ENCODE measurements at regions not wholly inside any gene's neighbourhood (a gene's known extent, or its start where the extent isn't known, plus 50 kb on each side); places are given as distances from the start of the nearest gene placed in this dataset.

- no peaks in the 10 kb centered on the region for H3K27me3 ChIP-seq
- H3K4me1 ChIP-seq = no peaks in the 10 kb centered on the region
- TF ChIP-seq CTCF (IDR thresholded peaks at IDR 0.05) = no peak
- no peaks in the 10 kb centered on the region for H3K36me3 ChIP-seq
- no peak overlapping the region for H3K4me3 ChIP-seq
- no peak for DNase-seq
- intact Hi-C loops (cut with DNase I; ENCODE audit: low total_unique reads) = no loop called here
- no peaks in the 10 kb centered on the region for H3K9me3 ChIP-seq
- no peak overlapping the region for H3K27ac ChIP-seq
Observed at GRCh38 chr3:76940181-76940770, 99.6 kb upstream of the ROBO2 start.

- no peak overlapping the region for H3K4me3 ChIP-seq
- no peak for TF ChIP-seq CTCF (IDR thresholded peaks at IDR 0.05)
- DNase-seq = no peak
- no peaks in the 10 kb centered on the region for H3K4me1 ChIP-seq
- H3K36me3 ChIP-seq = no peaks in the 10 kb centered on the region
- intact Hi-C loops (cut with DNase I; ENCODE audit: low total_unique reads) = no loop called here
- H3K27me3 ChIP-seq = no peaks in the 10 kb centered on the region
- no peak overlapping the region for H3K27ac ChIP-seq
- no peaks in the 10 kb centered on the region for H3K9me3 ChIP-seq
Observed at GRCh38 chr3:76941376-76941775, 98.5 kb upstream of the ROBO2 start.

- H3K36me3 ChIP-seq = no peaks in the 10 kb centered on the region
- DNase-seq = no peak
- TF ChIP-seq CTCF (IDR thresholded peaks at IDR 0.05) = no peak
- no peak overlapping the region for H3K4me3 ChIP-seq
- intact Hi-C loops (cut with DNase I; ENCODE audit: low total_unique reads) = no loop called here
- no peaks in the 10 kb centered on the region for H3K4me1 ChIP-seq
- no peaks in the 10 kb centered on the region for H3K9me3 ChIP-seq
- no peaks in the 10 kb centered on the region for H3K27me3 ChIP-seq
- no peak overlapping the region for H3K27ac ChIP-seq
Observed at GRCh38 chr3:76942101-76942500, 97.8 kb upstream of the ROBO2 start.

- Histone ChIP-seq H3K36me3 (no peaks in the 10 kb centered on the region), H3K9me3 (no peaks in the 10 kb centered on the region), H3K27ac (no peak overlapping the region), H3K27me3 (no peaks in the 10 kb centered on the region), H3K4me1 (no peaks in the 10 kb centered on the region), H3K4me3 (no peak overlapping the region)
- intact Hi-C loops (cut with DNase I; ENCODE audit: low total_unique reads) = no loop called here
- DNase-seq = no peak
- TF ChIP-seq CTCF (IDR thresholded peaks at IDR 0.05) = no peak
Observed at GRCh38 chr3:76943058-76943457, 96.8 kb upstream of the ROBO2 start.

GRCh38 chr3:76943671-76944070 is 96.2 kb upstream of the ROBO2 start:
- Histone ChIP-seq H3K4me1 (no peaks in the 10 kb centered on the region), H3K27me3 (no peaks in the 10 kb centered on the region), H3K27ac (no peak overlapping the region), H3K9me3 (no peaks in the 10 kb centered on the region), H3K4me3 (no peak overlapping the region), H3K36me3 (no peaks in the 10 kb centered on the region)
- TF ChIP-seq CTCF (IDR thresholded peaks at IDR 0.05) = no peak
- intact Hi-C loops (cut with DNase I; ENCODE audit: low total_unique reads) = no loop called here
- no peak for DNase-seq

- no peak overlapping the region for H3K27ac ChIP-seq
- no peak overlapping the region for H3K4me3 ChIP-seq
- intact Hi-C loops (cut with DNase I; ENCODE audit: low total_unique reads) = no loop called here
Observed at GRCh38 chr3:76949033-76949432, 90.9 kb upstream of the ROBO2 start.

More at GRCh38 chr3:76949033-76949432, 90.9 kb upstream of the ROBO2 start:
- Histone ChIP-seq H3K27me3 (no peaks in the 10 kb centered on the region), H3K9me3 (no peaks in the 10 kb centered on the region), H3K36me3 (no peaks in the 10 kb centered on the region), H3K4me1 (no peaks in the 10 kb centered on the region)
- TF ChIP-seq CTCF (IDR thresholded peaks at IDR 0.05) = no peak
- no peak for DNase-seq

Measured in tibial artery (tissue), 4 donors.